SU-DHL-6 (cell line): ENCODE measurements at regions not wholly inside any gene's neighbourhood (a gene's known extent, or its start where the extent isn't known, plus 50 kb on each side); places are given as distances from the start of the nearest gene placed in this dataset.

Experiments used
- CTCF ChIP-seq: fragments of 200-600 bp; sonication (generic); IDR thresholded peaks from one replicate; pipeline ENCODE4 v1.5.1; 2017; ENCODE audit warnings: antibody characterized with exemption, mild to moderate bottlenecking, low read length, moderate library complexity; ENCODE audit not compliant: insufficient read depth, poor library complexity, severe bottlenecking
- EZH2phosphoT487 ChIP-seq: fragments of 200-600 bp; sonication (generic), shearing (Covaris generic); conservative IDR thresholded peaks from 2 replicates; pipeline ENCODE4 v1.6.1; 2018; ENCODE audit warnings: mild to moderate bottlenecking, antibody characterized with exemption, low read length, moderate library complexity, mixed read lengths

- TF ChIP-seq CTCF (no peak), EZH2phosphoT487 (no peak)
Observed at GRCh38 chr18:2147476-2148230, 423.7 kb downstream of the METTL4 start.
